HG03066 (cell line): ENCODE measurements at regions not wholly inside any gene's neighbourhood (a gene's known extent, or its start where the extent isn't known, plus 50 kb on each side); places are given as distances from the start of the nearest gene placed in this dataset.

Experiments used
- ATAC-seq: cut with Tn5 transposase; IDR thresholded peaks from one replicate; pipeline ENCODE4 v1.9.1; 2021; ENCODE audit warnings: low read depth; ENCODE audit not compliant: unreplicated experiment

- ATAC-seq, result no peak
These were observed 335.6 kb upstream of the SALL3 start for GRCh38 chr18:78643981-78644380.

GRCh38 chr18:78645216-78645615 is 334.4 kb upstream of the SALL3 start:
- no peak for ATAC-seq

DNA sequence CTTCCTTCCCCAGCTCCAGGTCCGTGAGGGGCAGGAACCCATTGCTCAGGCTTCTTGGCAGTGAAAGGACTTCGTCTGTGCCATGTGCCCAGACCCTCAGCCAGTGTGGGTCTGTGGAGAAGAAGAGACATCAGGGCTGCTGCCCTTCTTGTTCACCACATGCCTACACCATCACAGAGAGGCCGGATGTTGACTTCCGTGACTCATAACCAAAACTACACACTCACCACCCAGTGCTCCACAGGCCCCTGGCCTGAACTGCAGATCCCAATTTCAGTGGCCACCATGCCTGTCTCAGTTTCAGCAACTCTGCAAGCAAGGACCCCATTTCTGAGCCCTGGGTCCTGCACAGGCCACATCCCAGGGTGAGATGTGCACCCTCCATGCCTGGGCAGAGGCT is 332.6 kb upstream of the SALL3 start:
- no peak for ATAC-seq

DNA sequence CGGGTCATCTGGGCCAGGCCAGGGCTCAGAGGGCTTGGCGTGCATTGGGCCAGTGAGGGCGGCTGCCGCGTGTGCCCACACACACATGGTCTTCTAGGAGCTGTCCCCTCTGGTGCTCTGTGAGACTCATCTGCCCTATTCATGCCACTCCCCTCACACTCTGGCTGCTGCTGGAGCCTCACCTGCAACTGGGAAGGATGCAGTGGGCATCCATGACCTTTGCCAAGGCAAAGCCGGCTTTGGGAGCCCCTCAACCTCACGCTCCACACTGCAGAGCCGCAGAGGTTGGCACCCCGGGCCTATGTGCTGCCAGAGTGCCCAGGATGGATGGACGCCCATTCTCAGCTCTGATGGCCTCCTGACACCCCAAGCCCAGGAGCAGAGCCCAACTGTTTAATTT is 330.2 kb upstream of the SALL3 start:
- ATAC-seq, result no peak

DNA sequence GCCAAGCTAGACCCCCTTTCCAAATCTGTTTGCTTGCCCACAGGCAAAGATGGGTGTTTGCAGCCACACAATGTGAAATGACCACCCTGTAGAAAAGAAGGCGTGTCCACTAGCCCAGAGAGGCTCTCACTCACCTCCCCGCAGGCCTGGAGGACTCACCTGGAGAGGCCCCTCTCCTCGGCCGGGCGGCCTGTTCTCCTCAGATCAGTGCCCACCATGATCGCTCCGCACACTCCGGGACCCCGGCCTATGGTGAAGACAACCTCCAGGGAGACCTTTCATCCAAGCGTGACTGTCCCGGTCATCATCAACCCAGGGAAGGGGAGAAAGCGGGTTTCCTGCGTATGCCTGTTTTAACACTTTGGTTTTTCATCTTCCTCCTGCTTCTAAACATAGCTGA is 328.7 kb upstream of the SALL3 start:
- ATAC-seq, result no peak

- no peak for ATAC-seq
These were observed 327.5 kb upstream of the SALL3 start for GRCh38 chr18:78652001-78652545.

DNA sequence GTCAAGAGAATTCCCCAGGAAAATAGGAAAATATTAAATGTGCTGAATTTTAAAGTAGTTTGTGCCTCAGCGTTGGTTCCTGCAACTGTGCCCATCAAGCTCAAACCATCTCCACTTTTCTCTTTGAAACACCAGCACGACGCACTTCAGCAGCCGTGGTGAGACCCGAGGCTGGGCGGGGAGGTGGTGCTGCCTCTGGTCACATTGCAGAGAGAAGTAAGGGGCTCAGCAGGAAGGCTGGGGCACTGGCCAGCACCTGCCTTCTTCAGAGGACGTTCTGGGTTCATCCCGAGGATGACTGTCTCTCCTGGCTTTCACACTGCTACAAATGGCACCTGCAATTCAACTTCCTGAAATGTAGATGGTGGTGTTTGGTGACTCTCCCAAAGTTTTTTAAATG is 323.7 kb upstream of the SALL3 start:
- no peak for ATAC-seq

GRCh38 chr18:78656346-78656925 is 323.2 kb upstream of the SALL3 start:
- no peak for ATAC-seq

- no peak for ATAC-seq
These were observed 321.1 kb upstream of the SALL3 start for GRCh38 chr18:78658531-78658930.

GRCh38 chr18:78659057-78659456 is 320.6 kb upstream of the SALL3 start:
- no peak for ATAC-seq

DNA sequence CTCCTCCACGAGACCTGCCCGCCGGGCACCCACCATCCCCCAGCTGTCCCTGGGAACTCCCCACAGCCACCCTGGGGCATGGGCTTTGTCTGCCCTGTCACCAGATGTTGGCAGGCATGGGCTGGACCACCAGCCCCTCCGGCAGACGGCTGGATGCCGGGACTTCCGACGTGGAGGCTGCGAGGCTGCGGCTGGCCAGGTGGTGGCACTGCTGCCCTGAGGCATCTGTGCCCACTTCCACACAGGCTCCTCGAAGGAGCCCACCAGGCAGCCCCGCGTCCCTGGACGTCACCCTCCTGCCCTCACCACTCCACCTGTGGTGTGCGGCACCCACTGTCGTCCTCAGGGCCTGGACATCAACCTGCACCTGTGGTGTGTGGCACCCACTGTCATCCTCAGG is 319.9 kb upstream of the SALL3 start:
- ATAC-seq, result no peak

DNA sequence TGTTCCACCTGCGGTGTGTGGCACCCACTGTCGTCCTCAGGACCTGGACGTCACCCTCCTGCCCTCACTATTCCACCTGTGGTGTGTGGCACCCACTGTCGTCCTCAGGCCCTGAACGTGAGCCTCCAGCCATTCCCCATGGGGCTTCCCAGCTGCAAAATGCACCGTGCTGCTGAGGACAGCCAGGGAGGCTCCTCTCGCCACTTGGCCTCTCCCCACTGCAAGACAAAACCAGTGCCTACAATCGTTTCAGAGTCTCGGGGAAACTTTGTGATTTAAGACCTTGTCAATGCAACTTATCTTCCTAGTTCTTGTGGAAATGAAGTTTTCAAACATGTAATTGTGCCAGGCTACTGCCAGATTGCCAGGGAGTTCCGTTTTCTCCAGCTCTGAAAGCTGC is 319.3 kb upstream of the SALL3 start:
- ATAC-seq, result no peak

DNA sequence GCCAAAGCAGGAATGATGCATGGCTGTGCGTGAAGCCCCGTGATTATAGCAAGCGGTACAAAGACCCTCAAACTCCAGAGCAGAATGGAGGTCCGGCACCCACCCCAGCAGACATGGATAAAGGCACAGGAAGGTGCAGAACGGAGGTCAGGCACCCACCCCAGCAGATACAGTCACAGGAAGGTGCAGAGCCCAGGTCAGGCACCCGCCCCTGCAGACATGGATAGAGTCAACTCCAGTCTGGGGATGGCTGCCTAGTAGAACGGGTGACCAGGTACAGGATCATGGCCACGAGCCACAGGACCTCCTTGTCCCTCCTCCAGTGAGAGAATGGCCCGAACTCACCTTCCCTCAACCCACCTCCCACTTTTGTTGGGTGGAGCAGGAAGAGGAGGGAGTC is 318.3 kb upstream of the SALL3 start:
- ATAC-seq, result no peak

DNA sequence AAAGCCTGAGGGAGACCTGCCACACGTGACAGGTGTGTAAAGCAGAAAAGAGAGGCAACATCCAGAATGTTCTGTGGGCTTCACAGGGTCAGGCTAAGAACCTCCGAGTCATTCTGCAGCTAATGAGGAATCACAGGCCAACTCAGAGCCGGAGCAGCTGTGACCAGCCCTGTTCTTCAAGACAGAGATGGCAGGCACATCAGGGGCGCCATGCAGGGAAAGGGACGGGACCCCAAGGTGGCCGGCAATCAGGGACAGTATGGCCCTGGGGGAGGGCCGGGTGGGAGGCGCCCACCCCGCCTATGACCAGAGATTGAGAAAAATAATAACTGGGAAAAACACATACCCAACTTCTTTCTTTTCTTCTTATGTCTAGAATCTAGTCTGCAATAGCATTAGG is 316.7 kb upstream of the SALL3 start:
- ATAC-seq, result no peak

- ATAC-seq, result no peak
These were observed 315.6 kb upstream of the SALL3 start for GRCh38 chr18:78664048-78664447.

GRCh38 chr18:78664848-78665247 is 314.8 kb upstream of the SALL3 start:
- no peak for ATAC-seq

GRCh38 chr18:78665644-78666043 is 314.0 kb upstream of the SALL3 start:
- no peak for ATAC-seq

DNA sequence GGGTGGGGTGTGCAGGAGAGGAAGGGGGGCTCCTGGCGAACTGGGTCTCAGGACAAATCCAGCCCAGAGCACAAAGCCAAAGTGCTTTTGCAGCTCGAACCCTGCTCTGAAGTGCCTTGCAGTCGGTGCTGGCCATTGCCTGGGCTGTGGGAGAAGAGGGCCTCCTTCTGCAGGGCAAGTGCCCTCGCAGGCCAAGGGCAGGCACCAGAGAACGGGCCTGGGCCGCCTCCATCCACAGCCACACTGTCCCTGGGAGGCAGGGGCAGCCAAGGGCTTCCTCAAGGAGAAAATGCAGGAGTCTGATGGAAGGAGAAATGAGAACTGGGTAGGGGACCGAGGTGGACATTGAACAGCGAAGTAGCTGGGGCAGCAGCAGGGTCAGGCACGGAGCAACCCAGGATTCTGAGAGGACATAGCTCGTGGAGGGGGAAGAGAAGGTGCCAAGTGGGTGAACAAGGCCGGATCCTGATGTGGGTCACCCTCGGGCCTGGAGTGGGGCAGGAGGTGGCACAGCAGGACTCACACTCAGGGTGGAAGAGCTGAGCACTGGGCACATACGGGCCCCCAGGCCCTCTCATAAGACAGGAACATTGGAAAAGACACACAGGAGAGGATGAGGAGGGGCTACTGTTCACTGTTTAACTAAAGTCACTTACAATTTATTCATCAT is 312.8 kb upstream of the SALL3 start:
- no peak for ATAC-seq

DNA sequence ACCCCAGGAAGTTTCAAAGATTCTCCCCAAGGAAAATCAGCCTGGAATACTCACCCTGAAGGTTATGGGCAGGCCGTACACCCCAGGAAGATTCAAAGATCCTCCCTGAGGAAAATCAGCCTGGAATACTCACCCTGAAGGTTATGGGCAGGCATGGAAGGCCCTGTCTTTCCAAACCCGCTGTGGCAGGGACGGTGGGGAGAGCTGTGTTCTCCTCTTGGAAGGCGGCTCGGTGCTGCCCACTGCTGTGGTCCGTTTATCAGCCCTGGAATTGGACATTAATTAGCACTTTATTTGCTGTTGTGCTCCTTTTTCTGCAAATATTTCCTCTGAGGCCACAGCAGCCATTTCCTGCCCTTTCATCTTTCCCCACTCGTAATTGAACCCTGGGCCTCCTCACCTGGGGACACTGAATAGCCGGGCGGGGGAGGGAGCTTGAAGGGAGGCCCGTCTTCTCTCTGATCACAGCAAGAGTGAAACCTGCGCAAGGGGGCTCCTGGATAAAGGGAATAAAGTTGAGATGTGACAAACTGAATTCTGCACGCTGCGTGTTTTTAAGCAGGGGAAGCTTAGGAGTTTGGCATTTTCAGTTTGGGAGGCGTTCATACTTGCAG is 308.7 kb upstream of the SALL3 start:
- ATAC-seq, result no peak

DNA sequence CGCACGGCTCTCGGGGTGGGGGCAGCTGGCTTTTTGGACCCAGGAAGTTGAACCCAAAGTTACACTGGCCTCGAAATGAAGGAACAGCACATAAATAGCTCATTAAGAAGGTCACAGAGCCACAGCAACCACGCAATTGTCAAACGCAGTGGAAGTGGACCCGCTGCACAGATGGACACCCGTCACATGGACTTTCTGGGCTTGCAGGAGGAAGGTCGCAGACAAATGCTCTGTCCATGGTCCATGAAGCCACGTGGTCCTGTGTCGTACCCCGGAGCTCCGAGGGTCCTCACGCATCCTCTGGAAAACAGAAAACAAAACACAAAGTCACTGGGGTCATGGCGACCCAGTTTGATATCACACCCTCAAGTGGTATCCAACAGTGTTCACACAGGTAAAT is 308.1 kb upstream of the SALL3 start:
- ATAC-seq, result no peak

- ATAC-seq, result no peak
These were observed 306.7 kb upstream of the SALL3 start for GRCh38 chr18:78672862-78673446.
